Stimulated activated CD8-positive, alpha-beta memory T cell treated with anti-CD3 and anti-CD28 coated beads, Interleukin-7, amount 100 ng/mL, for 1 hour (primary cell): ENCODE measurements at regions not wholly inside any gene's neighbourhood (a gene's known extent, or its start where the extent isn't known, plus 50 kb on each side); places are given as distances from the start of the nearest gene placed in this dataset.

ENCODE experiments used
- DNase-seq, 2 donors: peaks; one replicate each; pipeline ENCODE4 v3.0.0-alpha.2; 2020; ENCODE audit warnings: low read depth in 2 of 2

- no peak for DNase-seq
These were observed 209.8 kb downstream of the BMP7 start for GRCh38 chr20:57056651-57057050.

- no peak for DNase-seq
These were observed 207.3 kb downstream of the BMP7 start for GRCh38 chr20:57059055-57059596.

GRCh38 chr20:57060407-57061050, 205.9 kb downstream of the BMP7 start:
- no peak for DNase-seq

- no peak for DNase-seq
These were observed 205.2 kb downstream of the BMP7 start for GRCh38 chr20:57061051-57061900.

GRCh38 chr20:57062241-57062640, 204.2 kb downstream of the BMP7 start:
- DNase-seq = no peak

GRCh38 chr20:57062696-57063270, 203.7 kb downstream of the BMP7 start:
- no peak for DNase-seq

GRCh38 chr20:57064836-57065235, 201.6 kb downstream of the BMP7 start:
- no peak for DNase-seq

- no peak for DNase-seq
These were observed 200.8 kb downstream of the BMP7 start for GRCh38 chr20:57065646-57066045.

- DNase-seq = no peak
These were observed 200.1 kb downstream of the BMP7 start for GRCh38 chr20:57066126-57066900.

- no peak for DNase-seq
These were observed 197.0 kb downstream of the BMP7 start for GRCh38 chr20:57069442-57069841.

- no peak for DNase-seq
These were observed 196.1 kb downstream of the BMP7 start for GRCh38 chr20:57070296-57070695.

- DNase-seq = no peak
These were observed 195.1 kb downstream of the BMP7 start for GRCh38 chr20:57071283-57071731.

GRCh38 chr20:57071954-57072583, 194.4 kb downstream of the BMP7 start:
- no peak for DNase-seq

- no peak for DNase-seq
These were observed 193.0 kb downstream of the BMP7 start for GRCh38 chr20:57073402-57073801.

- no peak for DNase-seq
These were observed 192.1 kb downstream of the BMP7 start for GRCh38 chr20:57074386-57074785.

- no peak for DNase-seq
These were observed 191.3 kb downstream of the BMP7 start for GRCh38 chr20:57075181-57075580.

- no peak for DNase-seq
These were observed 190.8 kb downstream of the BMP7 start for GRCh38 chr20:57075603-57076002.

GRCh38 chr20:57076152-57076652, 190.2 kb downstream of the BMP7 start:
- DNase-seq = no peak

- no peak for DNase-seq
These were observed 189.5 kb downstream of the BMP7 start for GRCh38 chr20:57076951-57077350.

- no peak for DNase-seq
These were observed 188.3 kb downstream of the BMP7 start for GRCh38 chr20:57078116-57078515.
